SK-N-SH (cell line): ENCODE measurements at regions not wholly inside any gene's neighbourhood (a gene's known extent, or its start where the extent isn't known, plus 50 kb on each side); places are given as distances from the start of the nearest gene placed in this dataset.

Source experiments
- CTCF ChIA-PET: fragments of 300-600, 350-600 bp; formaldehyde crosslinking; extraction: SDS; loops from one replicate; lab custom pipeline; 2021; lab: Yijun Ruan, JAX
- POLR2A ChIA-PET: fragments of 350-600 bp; sonication (Branson Sonifier 250); formaldehyde crosslinking; extraction: SDS; loops from one replicate; lab custom pipeline; 2020; ENCODE audit warnings: antibody characterized with exemption, inconsistent platforms; lab: Yijun Ruan, JAX
- DNase-seq: peaks from one replicate; pipeline ENCODE4 v3.0.0; 2012
- H2AFZ ChIP-seq: fragments of 200-600 bp; sonication (generic); 2 replicates; pipeline ENCODE4 v1.8.1; 2016; ENCODE audit warnings: antibody characterized with exemption, mild to moderate bottlenecking, low read depth
- H3F3A ChIP-seq: fragments of 200-600 bp; sonication (generic); replicated peaks from 2 replicates; pipeline ENCODE3; 2016; ENCODE audit warnings: antibody characterized with exemption, mild to moderate bottlenecking; ENCODE audit not compliant: insufficient read depth
- H3K27ac ChIP-seq, 2 experiments: fragments of 200-500 bp in 1 of 2; fragments of 200-600 bp in 1 of 2; sonication (Bioruptor generic) in 1 of 2; sonication (generic), shearing (Covaris generic) in 1 of 2; 2 replicates each; pipeline versions ENCODE4 v1.5.1 to v1.6.1; 2014 to 2016; ENCODE audit warnings: low read depth in 2 of 2, inconsistent platforms in 1 of 2, low read length in 1 of 2, mild to moderate bottlenecking in 1 of 2, mixed read lengths in 1 of 2
- H3K27me3 ChIP-seq: fragments of 200-600 bp; sonication (generic), shearing (Covaris generic); 2 replicates; pipeline ENCODE4 v1.6.1; 2016; ENCODE audit warnings: mixed run types; ENCODE audit not compliant: insufficient read depth
- H3K36me3 ChIP-seq, 2 experiments: fragments of 200-500 bp in 1 of 2; fragments of 200-600 bp in 1 of 2; sonication (Bioruptor generic) in 1 of 2; sonication (generic) in 1 of 2; replicated peaks in 1 of 2; 2 replicates each; pipeline versions ENCODE3 to v1.5.1; 2014 to 2016; ENCODE audit warnings: low read length in 1 of 2, mild to moderate bottlenecking in 1 of 2; ENCODE audit not compliant: insufficient read depth in 2 of 2, control insufficient read depth in 1 of 2
- H3K4me1 ChIP-seq, 2 experiments: fragments of 200-500 bp in 1 of 2; fragments of 200-600 bp in 1 of 2; sonication (Bioruptor generic) in 1 of 2; sonication (generic), shearing (Covaris generic) in 1 of 2; 2 replicates each; pipeline versions ENCODE4 v1.5.1 to v1.6.1; 2014 to 2016; ENCODE audit warnings: low read depth in 1 of 2, low read length in 1 of 2, mixed run types in 1 of 2; ENCODE audit not compliant: insufficient read depth in 2 of 2, control insufficient read depth in 1 of 2
- H3K4me2 ChIP-seq: fragments of 200-600 bp; sonication (generic), shearing (Covaris generic); 2 replicates; pipeline ENCODE4 v1.6.1; 2017; ENCODE audit warnings: mixed run types
- H3K4me3 ChIP-seq, 2 experiments: fragments of 200-500 bp in 1 of 2; fragments of 200-600 bp in 1 of 2; sonication (Bioruptor generic) in 1 of 2; sonication (generic), shearing (Covaris generic) in 1 of 2; 2 replicates each; pipeline versions ENCODE4 v1.5.1 to v1.8.1; 2014 to 2016; ENCODE audit warnings: low read depth in 2 of 2, inconsistent platforms in 1 of 2, low read length in 1 of 2, mild to moderate bottlenecking in 1 of 2, mixed read lengths in 1 of 2, moderate library complexity in 1 of 2
- H3K79me2 ChIP-seq: fragments of 200-600 bp; sonication (generic); 2 replicates; pipeline ENCODE4 v1.8.1; 2017; ENCODE audit warnings: mild to moderate bottlenecking; ENCODE audit not compliant: insufficient read depth
- H3K9ac ChIP-seq: fragments of 200-600 bp; sonication (generic); 2 replicates; pipeline ENCODE4 v1.6.1; 2017; ENCODE audit warnings: mixed run types
- H3K9me2 ChIP-seq: fragments of 200-600 bp; sonication (generic); 2 replicates; pipeline ENCODE4 v1.6.1; 2017; ENCODE audit warnings: mixed run types
- H3K9me3 ChIP-seq: fragments of 200-600 bp; sonication (generic); 2 replicates; pipeline ENCODE4 v1.6.1; 2017; ENCODE audit warnings: mixed run types, mild to moderate bottlenecking, moderate library complexity
- H4K20me1 ChIP-seq: fragments of 200-600 bp; sonication (generic); 2 replicates; pipeline ENCODE4 v1.6.1; 2017; ENCODE audit warnings: mild to moderate bottlenecking, mixed run types; ENCODE audit not compliant: insufficient read depth
- EP300 ChIP-seq, 2 experiments: IDR thresholded peaks; 2 replicates each; pipeline versions ENCODE4 v1.4.0 to v1.6.1; 2012; ENCODE audit warnings: borderline replicate concordance in 1 of 2, low read depth in 1 of 2, low read length in 1 of 2
- EZH2phosphoT487 ChIP-seq: fragments of 200-600 bp; sonication (generic); IDR thresholded peaks from 2 replicates; pipeline ENCODE4 v1.6.1; 2017; ENCODE audit warnings: low read depth, mixed run types, mild to moderate bottlenecking, antibody characterized with exemption, moderate library complexity, borderline replicate concordance
- FOSL2 ChIP-seq: IDR thresholded peaks from 2 replicates; pipeline ENCODE4 v1.4.0; 2012; ENCODE audit warnings: low read depth, mild to moderate bottlenecking, moderate library complexity, borderline replicate concordance
- FOXJ3 ChIP-seq: sonication (generic); formaldehyde crosslinking; IDR thresholded peaks from 2 replicates; pipeline ENCODE4 v1.5.1; 2020; ENCODE audit warnings: mild to moderate bottlenecking, missing genetic modification reagents
- MEF2A ChIP-seq: IDR thresholded peaks from 2 replicates; pipeline ENCODE4 v1.4.0; 2012; ENCODE audit warnings: low read depth, borderline replicate concordance
- NRF1 ChIP-seq: IDR thresholded peaks from 2 replicates; pipeline ENCODE4 v1.6.1; 2012; ENCODE audit warnings: low read depth, mild to moderate bottlenecking, low read length
- POLR2AphosphoS5 ChIP-seq: IDR thresholded peaks from 2 replicates; pipeline ENCODE4 v1.6.1; 2012; ENCODE audit warnings: low read depth, low read length
- REST ChIP-seq: IDR thresholded peaks from 2 replicates; pipeline ENCODE4 v1.6.1; 2012; ENCODE audit warnings: mild to moderate bottlenecking, low read depth, low read length, moderate library complexity
- RXRA ChIP-seq: IDR thresholded peaks from 2 replicates; pipeline ENCODE4 v1.4.0; 2012; ENCODE audit warnings: low read depth, mild to moderate bottlenecking, borderline replicate concordance
- SIN3A ChIP-seq: IDR thresholded peaks from 2 replicates; pipeline ENCODE4 v1.6.1; 2012; ENCODE audit warnings: low read depth, mild to moderate bottlenecking, low read length, moderate library complexity, borderline replicate concordance
- YY1 ChIP-seq: IDR thresholded peaks from 2 replicates; pipeline ENCODE4 v1.4.0; 2012; ENCODE audit warnings: low read depth, mild to moderate bottlenecking
- ZBTB33 ChIP-seq: IDR thresholded peaks from 2 replicates; pipeline ENCODE4 v1.4.0; 2012; ENCODE audit warnings: low read depth, borderline replicate concordance
- WGBS: methylation state at CpG from one replicate; pipeline ENCODE4 v1.1.6; 2017; ENCODE audit warnings: low lambda C conversion rate; 5-methylcytosine and 5-hydroxymethylcytosine counted together
- TF ChIP-seq, protein P1 (sequence below): IDR thresholded peaks from 2 replicates; pipeline ENCODE4; 2012

- TF ChIP-seq SIN3A (no peak), POLR2AphosphoS5 (no peak), REST (no peak), FOXJ3 (CRISPR knock-in tag) (no peak), MEF2A (no peak), ZBTB33 (no peak), FOSL2 (no peak), EZH2phosphoT487 (no peak), YY1 (no peak), NRF1 (no peak), RXRA (no peak), EP300 (IDR thresholded peaks at IDR 0.05; ENCODE audit: borderline replicate concordance in 1 of 2, low read depth in 1 of 2, low read length in 1 of 2) (no peak)
- TF ChIP-seq, protein P1, sequence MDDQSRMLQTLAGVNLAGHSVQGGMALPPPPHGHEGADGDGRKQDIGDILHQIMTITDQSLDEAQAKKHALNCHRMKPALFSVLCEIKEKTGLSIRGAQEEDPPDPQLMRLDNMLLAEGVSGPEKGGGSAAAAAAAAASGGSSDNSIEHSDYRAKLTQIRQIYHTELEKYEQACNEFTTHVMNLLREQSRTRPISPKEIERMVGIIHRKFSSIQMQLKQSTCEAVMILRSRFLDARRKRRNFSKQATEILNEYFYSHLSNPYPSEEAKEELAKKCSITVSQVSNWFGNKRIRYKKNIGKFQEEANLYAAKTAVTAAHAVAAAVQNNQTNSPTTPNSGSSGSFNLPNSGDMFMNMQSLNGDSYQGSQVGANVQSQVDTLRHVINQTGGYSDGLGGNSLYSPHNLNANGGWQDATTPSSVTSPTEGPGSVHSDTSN, result no peak
- no peak for DNase-seq
- POLR2A ChIA-PET, result no interaction called here
Observed at GRCh38 chr10:109178591-109178990, 744.7 kb downstream of the XPNPEP1 start.

More at GRCh38 chr10:109178591-109178990, 744.7 kb downstream of the XPNPEP1 start:
- CTCF ChIA-PET, result interaction anchor here (1.3 kb wide), 1 partner anchor 8 kb away, joined by 4 read pairs; no protein-coding TSS in a partner anchor
- Histone ChIP-seq H3K79me2 (no peaks in the 10 kb centered on the region), H3K4me1 (no peaks in the 10 kb centered on the region; a peak in 1 of 4 replicates), H3K36me3 (no peaks in the 10 kb centered on the region), H2AFZ (no peak overlapping the region), H3K9me2 (no peaks in the 10 kb centered on the region), H3K27ac (no peak overlapping the region), H3K4me3 (no peak overlapping the region), H3K9ac (no peak overlapping the region), H3K4me2 (no peak overlapping the region), H3K9me3 (no peaks in the 10 kb centered on the region), H4K20me1 (no peaks in the 10 kb centered on the region), H3K27me3 (no peaks in the 10 kb centered on the region), H3F3A (no peaks in the 10 kb centered on the region)
- 59% methylated on average over 1 of the region's 1 CpG for WGBS
